Kidney tubule cell (primary cell): ENCODE measurements at regions not wholly inside any gene's neighbourhood (a gene's known extent, or its start where the extent isn't known, plus 50 kb on each side); places are given as distances from the start of the nearest gene placed in this dataset.

Experiments
- DNase-seq: peaks from one replicate; pipeline ENCODE4 v3.0.0-alpha.2; 2018; ENCODE audit warnings: low spot score

DNA sequence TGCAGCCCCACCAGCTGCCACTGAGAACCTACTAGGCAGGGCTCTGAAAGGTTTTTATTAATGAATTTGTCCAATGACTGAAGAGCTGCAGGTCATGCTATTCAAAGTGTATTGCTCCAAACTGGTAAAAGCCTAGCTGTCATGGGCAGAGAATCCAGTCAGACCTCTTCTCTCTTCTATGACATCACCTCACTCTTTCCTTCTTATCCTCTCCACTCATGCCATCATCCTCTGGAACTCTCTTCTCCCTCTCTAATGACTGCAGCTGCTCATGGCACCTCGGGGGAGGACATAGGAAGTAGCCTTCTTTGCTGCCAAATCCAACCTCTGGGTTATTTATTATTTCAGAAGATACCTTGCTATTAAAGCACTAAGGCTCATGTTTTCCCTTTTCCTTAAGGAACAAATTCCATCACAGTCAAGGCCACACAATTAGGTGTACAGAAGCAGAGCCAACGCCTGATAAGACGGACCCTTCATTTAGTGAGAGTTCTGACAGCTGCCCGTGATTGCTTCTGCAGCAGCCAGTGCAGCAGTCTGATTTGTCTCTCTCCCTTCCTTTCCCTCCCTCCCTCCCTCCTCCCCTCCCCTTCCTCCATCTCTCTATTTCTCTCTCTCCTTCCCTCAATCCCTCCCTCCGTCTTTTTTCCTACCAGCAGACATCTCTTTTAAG is 87.0 kb upstream of the ONECUT1 start:
- DNase-seq: no peak

DNA sequence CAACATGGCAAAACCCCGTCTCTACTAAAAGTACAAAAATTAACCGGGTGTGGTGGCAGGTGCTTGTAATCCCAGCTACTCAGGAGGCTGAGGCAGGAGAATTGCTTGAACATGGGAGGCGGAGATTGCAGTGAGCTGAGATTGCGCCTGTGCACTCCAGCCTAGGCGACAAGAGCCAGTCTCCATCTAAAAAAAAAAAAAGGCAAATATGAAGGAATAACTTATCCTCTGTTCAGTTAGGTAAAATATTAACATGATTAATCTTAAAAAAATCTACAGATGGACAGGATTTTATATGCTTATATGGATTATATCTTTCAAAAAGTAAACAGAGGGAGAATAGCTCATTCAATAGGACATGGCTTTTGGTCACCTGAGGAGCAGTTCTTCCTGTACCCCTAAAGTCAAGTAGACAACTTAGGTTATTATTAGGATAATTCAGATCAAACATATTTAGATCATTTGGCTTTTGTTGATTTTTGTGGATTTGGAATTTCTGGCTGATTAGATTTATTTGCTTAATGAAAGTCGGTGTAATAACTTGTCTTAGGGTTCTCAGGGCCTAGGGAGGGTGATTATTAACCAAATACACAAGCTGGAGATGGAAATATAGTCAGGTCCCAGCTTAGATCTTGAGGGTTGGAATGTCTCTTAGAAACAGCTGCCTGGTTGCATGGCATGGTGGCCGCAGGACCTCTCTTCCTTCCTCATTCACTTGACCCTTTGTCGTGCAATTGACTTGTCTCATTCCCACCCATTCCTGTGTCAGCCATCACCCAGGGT is 82.1 kb upstream of the ONECUT1 start:
- no peak for DNase-seq

DNA sequence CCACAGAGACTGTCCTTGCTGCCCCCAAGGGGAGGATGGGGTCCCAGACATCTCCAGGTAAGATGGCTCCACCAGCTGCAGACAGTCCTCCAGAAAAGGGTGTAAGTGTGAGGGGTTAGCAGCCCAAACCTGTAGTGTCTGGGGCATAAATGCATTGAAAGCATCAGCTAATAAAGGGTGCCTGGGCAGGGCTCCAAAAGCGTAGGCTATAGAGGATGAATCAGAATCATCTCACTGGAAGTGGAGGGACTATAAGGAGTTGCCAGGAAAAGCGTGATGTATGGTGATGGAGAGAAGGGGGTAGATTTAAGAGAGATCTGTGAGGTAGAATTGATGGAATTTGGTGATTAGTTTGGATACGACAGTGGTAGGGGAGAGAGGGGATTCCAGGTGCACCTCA is 79.9 kb upstream of the ONECUT1 start:
- DNase-seq: no peak

DNA sequence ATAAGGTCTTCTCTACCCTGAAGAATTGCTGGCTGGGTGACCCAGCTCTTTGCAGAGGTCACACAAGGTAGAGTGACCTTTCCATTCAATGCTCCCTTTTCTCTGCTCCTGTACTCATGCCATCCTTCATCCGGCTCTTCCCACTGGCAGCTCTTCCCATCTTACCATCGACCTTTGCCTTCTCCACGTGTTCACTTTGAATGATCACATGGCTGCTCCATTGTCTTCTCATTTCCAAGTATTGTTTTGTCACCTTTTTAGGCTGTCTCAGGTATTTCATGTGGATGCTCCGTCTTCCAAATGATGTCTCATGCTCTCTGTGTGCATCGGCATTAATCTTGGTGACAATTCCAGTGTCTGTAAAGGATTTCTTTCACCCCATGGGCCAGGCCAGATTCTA is 76.6 kb upstream of the ONECUT1 start:
- DNase-seq: no peak

DNA sequence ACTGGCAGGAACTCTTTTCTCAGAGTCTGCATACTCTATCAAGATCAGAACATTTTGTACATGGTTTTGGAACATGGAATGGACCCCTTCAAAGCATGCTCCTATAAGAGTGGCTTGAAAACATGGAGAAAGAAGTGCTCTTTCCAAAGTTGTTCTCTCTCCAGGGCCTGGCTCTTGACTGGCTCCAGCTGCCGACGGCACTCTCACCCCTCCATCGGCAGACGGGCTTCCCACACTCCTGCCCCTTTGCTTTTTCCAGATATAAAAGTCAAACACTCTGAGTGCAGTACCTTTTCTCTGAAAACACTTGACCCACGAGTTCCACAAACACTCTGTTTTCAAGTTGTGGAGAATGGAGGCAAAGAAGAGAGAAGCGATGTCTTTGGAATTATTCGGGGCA is 72.5 kb upstream of the ONECUT1 start:
- no peak for DNase-seq

DNA sequence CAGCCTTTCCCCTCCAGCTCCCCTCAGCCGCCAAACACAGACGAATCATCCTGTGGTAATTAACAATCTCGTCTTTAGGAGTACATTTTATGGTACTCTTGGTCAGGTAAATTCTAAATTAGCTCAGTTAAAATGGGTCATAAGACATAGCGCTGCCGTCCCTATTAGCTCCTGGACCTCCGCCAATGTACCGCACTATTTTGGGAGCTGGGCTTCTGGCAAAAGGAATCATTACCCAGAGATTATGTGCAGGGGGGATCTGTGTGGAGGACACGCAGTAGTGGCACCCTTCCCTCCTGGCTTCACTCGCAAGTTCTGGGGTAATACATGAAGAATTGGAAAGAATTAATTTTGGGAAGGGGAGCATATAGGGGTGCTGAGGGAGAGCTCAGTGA is 68.6 kb upstream of the ONECUT1 start:
- no peak for DNase-seq

DNA sequence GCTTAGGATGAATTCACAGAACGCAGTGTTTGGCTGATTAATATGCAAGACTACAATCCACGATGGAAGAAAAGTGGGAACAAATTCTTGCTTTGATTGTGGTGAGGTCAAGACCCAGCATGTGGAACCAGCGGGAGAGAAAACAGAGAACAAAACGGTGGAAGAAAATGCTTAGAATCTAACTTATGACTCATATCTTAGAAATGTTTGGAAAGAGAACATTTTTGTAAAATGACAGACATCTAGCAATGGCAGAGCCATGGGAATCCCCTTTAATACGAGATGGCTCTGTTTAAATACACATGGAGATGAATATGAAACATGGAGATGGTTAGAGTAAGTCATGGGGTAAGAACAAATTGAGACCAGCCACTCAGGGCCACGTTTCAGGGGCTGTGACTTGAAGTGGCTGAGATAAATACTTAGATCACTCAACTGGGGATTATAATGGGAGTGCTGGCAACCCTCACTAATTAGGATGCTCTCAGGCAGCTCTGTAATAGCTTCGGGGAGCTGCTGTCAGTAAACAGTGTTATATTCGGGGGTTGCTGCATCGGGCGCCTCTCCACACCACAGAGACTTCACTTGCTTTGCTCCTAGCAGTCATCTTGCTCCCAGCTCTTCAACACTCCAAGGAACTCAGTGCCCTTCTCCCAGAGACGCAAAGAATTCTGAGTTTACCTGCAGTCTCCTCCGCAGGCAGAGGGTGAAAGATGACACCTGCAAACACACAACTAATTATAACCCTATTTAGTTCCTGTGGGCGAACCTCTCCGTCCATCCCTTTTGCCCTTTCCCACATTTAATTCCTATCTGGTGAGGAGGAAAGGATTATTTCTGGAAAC is 68.0 kb upstream of the ONECUT1 start:
- peak; percentile 30 for DNase-seq

DNA sequence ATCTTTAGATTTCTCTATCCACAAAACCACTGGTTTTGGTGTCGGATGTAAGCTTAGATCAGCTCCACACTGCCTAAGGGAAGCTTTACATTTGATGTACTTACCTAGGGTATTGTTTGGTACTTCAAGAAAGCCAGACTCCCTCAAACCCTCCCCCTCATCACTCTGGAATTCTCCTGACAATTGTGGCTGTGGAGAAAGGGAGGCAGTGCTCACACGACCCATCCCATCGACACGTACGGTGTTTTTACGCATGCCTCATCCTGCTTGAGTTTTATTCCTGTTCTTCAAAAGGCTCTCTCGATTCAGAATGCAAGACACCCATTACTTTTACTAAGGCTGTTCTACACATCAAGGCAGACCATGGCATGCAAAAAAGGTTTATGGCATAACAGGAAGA is 67.3 kb upstream of the ONECUT1 start:
- DNase-seq: no peak

DNA sequence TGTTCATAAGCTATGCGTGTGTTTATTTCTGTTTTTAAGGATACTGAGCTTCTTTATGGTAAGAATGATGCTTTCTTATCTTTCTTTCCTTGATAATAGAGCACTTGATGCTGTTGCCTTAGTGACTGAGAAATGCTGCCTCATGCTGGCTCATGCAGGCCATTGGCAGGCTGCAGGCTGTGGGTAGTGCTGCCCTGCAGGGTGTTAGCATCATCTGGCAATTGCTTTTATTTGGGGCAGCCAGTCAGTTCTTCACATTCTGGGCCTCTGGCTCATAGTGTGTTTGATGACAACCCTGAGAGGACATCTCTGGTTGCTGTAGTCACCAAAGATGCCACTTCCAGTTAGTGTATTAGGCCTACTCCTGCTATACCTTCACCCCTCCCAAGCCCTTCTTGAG is 66.2 kb upstream of the ONECUT1 start:
- DNase-seq: no peak

DNA sequence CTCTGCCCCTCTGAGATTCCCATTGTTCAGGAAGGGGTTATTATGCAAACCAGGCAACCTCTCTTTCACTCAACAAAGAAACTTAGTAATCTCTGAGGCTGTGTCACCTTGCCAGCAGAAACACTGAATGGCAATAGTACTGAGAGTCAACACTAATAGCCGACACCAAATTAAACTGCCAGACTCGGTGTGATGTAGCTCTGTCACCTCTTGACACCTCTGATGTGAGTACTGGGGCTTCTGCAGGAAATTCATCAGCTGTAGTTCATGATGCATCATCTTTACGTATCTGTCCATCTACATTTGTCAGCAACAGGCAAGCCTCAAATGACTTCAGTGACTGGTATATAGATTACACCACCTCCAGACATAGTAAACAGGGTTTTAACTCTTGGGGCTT is 65.0 kb upstream of the ONECUT1 start:
- no peak for DNase-seq

DNA sequence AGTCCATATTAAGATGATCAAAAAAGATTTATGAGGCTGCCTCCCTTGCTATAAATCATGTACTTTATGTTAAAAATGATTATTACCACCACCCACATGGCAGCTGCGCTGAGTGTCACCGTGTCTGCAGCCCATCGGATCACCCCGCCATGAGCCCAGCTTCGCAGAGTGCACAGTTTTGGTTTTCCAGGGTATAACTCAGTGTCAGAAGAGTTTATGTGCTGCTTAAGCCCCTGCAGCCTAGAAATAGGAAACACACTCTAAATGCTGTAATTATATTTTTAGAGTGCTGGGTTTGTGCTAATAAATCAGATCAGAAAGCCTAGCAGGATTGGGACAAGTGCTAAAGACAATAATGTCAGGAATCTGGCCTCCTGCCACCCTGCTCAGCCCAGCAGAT is 54.7 kb upstream of the ONECUT1 start:
- no peak for DNase-seq
